T-helper 1 cell (primary cell): ENCODE measurements at regions not wholly inside any gene's neighbourhood (a gene's known extent, or its start where the extent isn't known, plus 50 kb on each side); places are given as distances from the start of the nearest gene placed in this dataset.
"Not testable (repeated sequence)": the region's sequence is repeated elsewhere in the genome, so short reads cannot be mapped to it uniquely, and the experiment has no call there.

Experiments
- DNase-seq, 5 donors: peaks; one replicate each; pipeline ENCODE4 v3.0.0-alpha.2; 2012 to 2020

DNA sequence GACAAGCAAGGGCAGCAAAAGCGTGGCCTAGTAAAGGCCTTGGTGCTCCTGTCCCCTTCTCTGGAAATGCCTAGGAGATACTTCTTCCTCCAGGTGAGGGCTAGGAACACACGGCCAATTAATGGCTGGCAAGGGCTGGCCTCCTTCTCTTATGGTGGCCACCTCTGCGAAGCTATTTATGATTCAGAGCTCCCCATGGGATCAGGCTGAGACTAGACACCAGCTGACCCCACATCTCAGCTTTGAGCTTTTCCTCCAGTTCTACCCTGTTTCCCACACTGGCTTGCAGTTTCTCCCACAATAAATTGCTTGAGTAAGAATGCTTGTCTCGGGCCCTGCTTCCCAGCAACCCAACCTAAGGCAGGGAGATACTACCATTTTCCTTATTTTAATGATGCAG lies 53.7 kb downstream of the CAMK2N1 start:
- no peak for DNase-seq

GRCh38 chr1:20431176-20431460 lies 54.9 kb downstream of the CAMK2N1 start:
- DNase-seq: no peak

DNA sequence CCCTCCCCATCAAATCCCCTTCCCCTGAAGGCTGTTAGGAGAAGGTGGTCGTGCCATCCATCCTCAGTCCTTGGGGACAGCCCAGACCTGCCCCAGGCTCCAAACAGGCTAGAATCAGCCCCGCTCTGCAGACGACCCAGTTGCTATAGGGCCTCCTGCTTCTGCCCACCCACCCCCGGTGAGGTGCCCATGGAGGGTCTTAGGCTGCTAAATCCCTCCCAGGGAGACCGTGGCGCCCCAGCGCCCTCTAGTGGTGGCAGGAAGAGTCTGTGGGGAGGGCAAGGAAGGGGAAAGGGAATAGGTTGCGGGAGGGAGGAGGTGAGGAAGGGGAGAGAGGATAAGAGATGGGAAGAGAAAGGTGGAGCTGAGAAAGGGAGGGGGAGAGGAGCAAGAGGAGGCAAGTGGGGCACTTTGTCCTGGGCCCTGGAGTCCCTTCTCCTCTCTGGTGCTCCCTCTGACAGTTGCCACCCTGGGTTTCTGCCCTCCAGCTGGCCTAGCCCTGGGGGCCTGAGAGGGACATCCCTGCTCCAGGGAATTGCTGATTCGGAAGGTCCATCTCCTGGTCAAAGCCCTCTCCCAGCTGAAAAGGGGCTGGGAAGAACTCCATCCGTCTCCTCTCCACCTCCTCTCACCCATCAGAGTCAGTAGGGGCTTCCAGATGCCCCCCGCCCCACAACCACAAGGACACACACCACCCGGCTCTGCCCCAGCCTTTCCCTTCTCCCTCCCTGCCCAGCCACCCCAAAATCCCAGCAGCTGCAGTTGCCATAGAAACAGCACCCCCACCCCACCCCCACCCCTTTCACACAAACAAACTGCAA lies 55.4 kb downstream of the CAMK2N1 start:
- DNase-seq: peak in 3 of 5 donors; percentile 17 to 20 (median 18)

GRCh38 chr1:20429296-20429695 lies 56.7 kb downstream of the CAMK2N1 start:
- DNase-seq: no peak

DNA sequence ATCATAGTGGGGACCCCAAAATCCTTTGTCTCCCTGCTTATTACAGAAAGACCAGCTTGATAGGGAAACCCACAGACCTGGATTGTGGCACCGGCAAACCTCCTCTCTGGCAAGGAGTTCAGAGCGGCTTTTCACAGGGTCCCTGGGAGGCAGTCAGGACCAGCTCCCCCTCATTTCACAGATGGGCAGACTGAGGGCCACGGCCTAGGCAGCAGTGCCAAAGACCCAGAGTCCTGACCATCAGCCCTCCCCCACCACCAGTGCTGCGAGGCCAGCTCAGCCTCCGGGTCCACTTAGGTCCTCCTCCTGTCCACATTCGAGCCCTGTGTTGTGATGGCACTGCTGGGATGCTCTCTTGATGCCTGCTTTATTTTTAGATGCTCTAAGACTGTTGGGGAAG lies 57.2 kb downstream of the CAMK2N1 start:
- DNase-seq: no peak

GRCh38 chr1:20426923-20427322 lies 59.1 kb downstream of the CAMK2N1 start:
- peak in 1 of 5 donors; percentile 66 for DNase-seq

GRCh38 chr1:20426371-20426770 lies 59.6 kb downstream of the CAMK2N1 start:
- no peak for DNase-seq

GRCh38 chr1:20425622-20426021 lies 60.4 kb downstream of the CAMK2N1 start:
- no peak for DNase-seq

DNA sequence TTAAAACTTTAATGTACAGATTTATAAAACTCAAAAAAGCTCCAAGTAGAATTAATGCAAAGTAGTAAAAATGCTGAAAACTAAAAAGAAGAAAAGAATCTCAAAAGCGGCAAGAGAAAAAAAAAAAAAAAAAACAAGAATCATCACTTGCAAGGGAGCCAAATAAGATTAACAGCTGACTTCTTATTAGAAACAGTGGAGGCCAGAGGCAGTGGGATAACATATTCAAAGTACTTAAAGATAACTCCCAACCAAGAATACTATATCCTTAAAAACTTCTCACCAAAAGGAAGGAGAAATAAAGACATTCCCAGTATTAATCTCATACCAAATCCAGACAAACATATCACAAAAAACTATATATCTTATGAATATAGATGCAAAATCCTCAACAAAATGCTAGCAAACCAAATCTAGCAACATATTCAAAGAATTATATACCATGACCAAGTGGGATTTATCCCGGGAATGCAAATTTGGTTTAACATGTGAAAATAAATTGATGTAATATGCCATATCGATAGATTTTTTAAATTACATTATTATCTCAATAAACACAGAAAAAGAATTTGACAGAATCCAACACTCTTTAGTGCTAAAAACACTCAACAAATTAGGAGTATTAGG lies 62.7 kb downstream of the CAMK2N1 start:
- DNase-seq: no peak

GRCh38 chr1:20421441-20421840 lies 64.6 kb downstream of the CAMK2N1 start:
- DNase-seq: no peak

- no peak for DNase-seq
Measured at GRCh38 chr1:20417581-20417980, 68.4 kb downstream of the CAMK2N1 start.

DNA sequence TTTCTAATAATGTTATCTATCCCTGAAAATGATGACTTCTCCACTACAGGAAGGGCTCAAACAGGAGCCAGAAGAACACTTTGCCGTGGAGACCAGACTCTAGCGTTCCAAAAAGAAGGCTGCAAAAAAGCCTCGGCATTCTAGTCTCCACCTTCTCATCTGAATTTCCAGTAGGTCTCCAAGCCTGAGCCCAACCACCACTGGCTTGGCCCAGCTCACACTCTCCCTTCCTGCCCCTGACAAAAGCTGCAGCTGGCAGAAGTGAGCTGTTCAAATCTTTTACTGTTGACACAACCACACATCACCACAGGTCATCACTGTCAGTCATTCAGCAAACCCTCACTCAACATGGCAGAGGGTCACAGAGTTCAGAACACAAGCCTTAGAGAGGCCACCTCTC lies 69.3 kb downstream of the CAMK2N1 start:
- no peak for DNase-seq

DNA sequence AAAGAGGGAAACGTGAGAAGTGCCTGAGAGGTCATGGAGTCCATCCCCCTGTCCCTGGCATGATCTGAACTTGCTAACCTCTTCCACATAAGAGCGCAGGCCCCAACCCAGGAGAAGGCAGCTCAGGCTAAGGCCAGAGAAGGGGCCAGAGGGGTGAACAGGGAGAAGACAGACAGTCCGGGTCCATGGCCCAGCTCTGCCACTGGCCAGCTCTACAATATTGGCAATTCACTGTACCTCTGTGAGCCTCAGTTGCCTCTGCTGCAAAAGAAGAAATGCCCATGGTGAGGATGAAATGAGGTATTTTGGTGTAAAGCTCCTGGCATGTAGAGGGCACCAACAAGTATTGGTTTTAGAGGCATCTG lies 72.3 kb downstream of the CAMK2N1 start:
- DNase-seq: no peak

- no peak for DNase-seq
Measured at GRCh38 chr1:20413136-20413775, 72.8 kb downstream of the CAMK2N1 start.

DNA sequence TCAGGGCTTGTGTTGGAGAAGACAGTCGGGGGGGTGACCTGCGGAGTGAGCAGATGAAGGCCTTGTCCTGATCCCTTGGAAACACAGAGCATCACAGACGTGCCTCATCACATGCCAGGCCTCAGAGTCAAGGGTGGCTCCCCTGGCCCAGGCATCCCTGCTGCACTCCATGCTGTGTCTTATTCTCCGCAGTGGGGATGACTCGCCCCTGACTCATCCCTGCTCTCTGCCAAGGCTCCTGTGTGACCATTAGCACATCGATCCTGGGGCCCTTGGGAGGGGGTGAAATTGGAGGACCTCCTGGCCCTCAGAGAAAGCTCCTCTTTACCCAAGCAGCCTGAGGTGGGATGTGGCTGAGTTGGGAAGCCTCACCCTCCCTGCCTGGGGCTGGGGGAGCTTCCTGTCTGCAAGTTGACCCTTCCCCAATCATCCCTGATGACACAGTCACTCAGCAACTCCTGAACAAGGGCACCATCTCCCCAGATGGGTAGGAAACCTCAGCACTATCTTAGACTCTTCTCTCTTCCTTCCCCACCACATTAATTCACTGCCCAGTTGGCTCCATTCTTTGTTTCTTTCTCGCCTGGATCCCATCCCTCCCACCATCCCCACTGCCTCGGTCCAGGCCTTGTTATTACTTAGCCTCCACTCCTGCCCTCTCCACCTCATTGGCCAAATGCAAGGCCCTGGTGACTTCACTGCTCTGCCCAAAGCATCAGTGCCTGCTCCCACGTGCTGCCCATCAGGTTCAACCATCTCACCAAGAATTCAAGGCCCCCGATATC lies 74.6 kb downstream of the CAMK2N1 start:
- no peak for DNase-seq

DNA sequence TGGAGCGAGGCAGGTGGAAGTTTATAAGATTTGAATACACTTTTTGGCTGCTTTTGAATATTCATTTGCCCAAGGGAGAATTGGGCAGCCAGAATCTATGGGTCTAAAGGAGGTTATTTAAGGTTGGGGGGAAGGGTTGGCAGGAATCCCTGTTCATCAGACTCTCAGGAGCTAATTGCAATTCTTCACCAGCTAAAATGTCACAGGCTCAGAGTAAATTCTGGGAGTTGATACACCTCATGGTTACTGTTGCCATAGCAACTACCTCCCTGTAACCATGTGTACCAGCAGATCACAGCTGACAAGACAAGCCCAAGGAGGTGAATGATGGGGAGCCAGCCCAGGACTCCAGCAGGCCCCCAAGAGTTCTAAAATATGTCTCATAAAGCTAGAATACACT lies 75.5 kb downstream of the CAMK2N1 start:
- DNase-seq: no peak

DNA sequence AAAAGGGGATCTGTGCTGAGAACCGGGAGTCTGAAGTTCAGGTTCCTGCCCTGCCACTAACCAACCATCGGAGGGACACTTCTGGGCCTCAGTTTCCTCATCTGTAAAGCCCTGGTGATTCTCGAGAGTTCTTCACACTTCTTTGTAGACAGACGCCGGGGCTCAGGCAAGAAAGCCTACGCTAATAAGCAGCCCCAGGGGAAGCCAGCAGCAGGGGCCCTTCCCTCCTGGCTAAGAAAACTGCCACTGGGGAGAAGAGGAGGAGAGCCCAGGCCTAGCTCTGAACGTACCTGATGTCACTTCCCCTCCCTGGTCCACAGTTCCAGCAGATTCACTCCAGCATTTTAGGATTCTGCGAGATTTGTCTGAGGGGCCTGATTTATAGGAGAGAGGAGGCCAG lies 76.0 kb downstream of the CAMK2N1 start:
- DNase-seq: no peak

- no peak for DNase-seq
Measured at GRCh38 chr1:20409012-20409411, 77.0 kb downstream of the CAMK2N1 start.

DNA sequence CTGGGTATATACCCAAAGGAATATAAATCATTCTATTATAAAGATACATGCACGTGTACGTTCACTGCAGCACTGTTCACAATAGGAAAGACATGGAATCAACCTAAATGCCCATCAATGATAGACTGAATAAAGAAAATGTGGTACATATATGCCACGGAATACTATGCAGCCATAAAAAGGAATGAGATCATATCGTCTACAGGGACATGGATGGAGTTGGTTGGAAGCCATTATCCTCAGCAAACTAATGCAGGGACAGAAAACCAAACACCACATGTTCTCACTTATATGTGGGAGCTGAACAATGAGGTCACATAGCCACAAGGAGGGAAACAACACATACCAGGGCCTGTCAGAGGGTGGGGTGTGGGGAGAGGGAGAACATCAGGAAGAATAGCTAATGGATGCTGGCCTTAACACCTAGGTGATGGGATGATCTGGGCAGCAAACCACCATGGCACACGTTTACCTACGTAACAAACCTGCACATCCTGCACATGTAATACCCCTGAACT lies 77.8 kb downstream of the CAMK2N1 start:
- DNase-seq: not testable (repeated sequence)

GRCh38 chr1:20405893-20406604 lies 80.0 kb downstream of the CAMK2N1 start:
- no peak for DNase-seq

DNA sequence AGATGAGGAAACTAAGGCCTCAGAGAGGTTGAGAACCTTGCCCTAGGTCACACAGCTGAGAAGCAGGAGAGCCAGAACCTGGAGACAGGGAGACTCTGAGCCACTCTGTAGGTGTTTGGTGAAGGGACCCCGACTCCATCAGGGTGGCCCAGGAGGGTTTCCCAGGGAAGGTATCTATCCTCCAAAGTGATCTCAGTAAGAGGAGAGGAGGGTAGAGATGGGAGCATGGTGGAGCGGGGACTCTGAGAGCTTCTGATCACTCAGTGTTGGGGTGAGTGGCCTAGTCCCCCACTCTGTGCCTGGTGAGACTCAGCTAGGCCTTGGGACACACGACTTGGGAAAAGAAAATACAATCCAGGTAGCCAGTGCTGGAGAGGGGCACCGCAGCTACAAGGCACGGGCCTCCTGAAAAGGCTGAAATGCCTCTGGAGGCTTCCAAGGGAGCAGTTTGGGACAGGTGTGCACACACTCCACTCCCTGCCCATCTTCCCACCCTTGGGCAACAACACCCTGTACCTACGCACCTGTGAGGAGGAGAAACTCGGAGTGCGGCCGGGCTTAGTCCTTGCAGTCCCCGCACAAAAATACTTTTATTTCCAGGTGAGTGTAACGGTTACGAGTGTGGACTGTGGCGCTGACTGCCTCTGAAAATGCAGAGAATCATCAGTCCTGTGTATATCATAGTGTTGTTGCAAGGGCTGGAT lies 80.8 kb downstream of the CAMK2N1 start:
- no peak for DNase-seq
